ENCODE measurements at regions not wholly inside any gene's neighbourhood (a gene's known extent, or its start where the extent isn't known, plus 50 kb on each side); places are given as distances from the start of the nearest gene placed in this dataset.

DNA sequence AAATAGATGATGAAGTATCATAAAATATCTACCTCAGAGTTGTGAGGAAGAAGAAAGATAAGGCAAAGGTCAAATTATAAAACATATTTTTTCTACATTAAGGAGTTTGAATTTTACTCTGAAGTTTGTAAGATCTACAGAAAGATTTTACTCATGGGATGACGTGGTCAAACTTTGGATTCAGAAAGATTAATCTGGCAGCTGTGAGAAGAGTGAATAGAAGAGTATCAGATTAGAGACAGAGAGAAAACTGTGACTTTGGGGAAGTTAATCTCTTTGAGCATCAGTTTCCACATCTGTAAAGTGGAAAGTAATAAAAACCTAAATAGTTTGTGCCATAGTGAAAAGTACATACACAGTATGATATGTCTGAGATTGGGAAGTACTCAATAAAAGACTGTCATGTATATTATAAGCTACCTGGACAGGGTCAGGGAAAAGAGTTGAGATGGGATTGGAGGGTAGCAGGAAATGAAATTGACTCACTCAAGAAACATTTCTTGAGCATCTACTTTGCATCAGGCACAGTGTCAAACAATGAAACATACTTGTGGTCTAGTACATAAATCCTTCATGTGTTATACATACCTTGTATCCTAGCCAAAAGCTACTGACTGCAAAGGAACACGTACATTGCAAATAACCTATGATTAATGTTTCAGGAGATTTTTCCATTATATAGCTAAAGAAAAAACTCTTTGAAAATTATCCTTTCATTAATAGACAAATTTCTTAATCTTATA, 222.1 kb downstream of the TMEM200A start:
- no peaks in the 10 kb centered on the region for H3K9me3 ChIP-seq
- H3K27me3 ChIP-seq = no peaks in the 10 kb centered on the region
- H3K4me3 ChIP-seq = no peak overlapping the region
- H3K36me3 ChIP-seq = no peaks in the 10 kb centered on the region
- DNase-seq (ENCODE audit: low spot score in 2 of 2) = no peak
- no peak overlapping the region for H3K27ac ChIP-seq
- WGBS = 64% methylated on average over 2 of the region's 2 CpGs
- TF ChIP-seq, protein P1, sequence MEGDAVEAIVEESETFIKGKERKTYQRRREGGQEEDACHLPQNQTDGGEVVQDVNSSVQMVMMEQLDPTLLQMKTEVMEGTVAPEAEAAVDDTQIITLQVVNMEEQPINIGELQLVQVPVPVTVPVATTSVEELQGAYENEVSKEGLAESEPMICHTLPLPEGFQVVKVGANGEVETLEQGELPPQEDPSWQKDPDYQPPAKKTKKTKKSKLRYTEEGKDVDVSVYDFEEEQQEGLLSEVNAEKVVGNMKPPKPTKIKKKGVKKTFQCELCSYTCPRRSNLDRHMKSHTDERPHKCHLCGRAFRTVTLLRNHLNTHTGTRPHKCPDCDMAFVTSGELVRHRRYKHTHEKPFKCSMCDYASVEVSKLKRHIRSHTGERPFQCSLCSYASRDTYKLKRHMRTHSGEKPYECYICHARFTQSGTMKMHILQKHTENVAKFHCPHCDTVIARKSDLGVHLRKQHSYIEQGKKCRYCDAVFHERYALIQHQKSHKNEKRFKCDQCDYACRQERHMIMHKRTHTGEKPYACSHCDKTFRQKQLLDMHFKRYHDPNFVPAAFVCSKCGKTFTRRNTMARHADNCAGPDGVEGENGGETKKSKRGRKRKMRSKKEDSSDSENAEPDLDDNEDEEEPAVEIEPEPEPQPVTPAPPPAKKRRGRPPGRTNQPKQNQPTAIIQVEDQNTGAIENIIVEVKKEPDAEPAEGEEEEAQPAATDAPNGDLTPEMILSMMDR (IDR thresholded peaks at IDR 0.05) = no peak
- TF ChIP-seq POLR2AphosphoS5 (IDR thresholded peaks at IDR 0.05) (no peak), POLR2A (IDR thresholded peaks at IDR 0.05) (no peak), EP300 (IDR thresholded peaks at IDR 0.05) (no peak)
- no peaks in the 10 kb centered on the region for H3K4me1 ChIP-seq

DNA sequence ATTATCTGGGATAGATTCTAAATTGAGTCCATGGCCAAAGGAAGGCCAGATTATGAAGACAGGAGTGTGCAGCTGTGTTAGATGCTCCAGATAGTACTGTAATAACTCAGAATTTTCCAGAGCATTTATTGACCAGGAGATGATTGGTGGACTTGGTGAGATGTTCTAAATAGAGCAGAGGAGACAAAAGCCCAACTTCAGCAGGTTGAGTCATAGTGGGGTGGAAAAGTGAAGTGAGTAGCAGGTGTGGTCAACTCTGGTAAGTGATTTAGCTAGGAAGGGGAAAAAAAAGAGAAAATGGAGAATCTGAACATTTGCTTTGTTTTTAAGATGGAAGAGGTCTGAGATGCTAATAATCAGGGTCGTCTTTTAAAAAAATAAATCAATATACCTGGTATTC, 227.4 kb downstream of the TMEM200A start:
- no peak for DNase-seq (ENCODE audit: low spot score in 2 of 2)
- H3K4me3 ChIP-seq = no peak overlapping the region
- H3K27ac ChIP-seq = no peak overlapping the region
- no peaks in the 10 kb centered on the region for H3K27me3 ChIP-seq
- TF ChIP-seq, protein P1 (IDR thresholded peaks at IDR 0.05) = no peak
- no peak for TF ChIP-seq POLR2AphosphoS5 (IDR thresholded peaks at IDR 0.05)
- no peak for TF ChIP-seq EP300 (IDR thresholded peaks at IDR 0.05)
- no peak for TF ChIP-seq POLR2A (IDR thresholded peaks at IDR 0.05)
- 84% methylated on average over 1 of the region's 1 CpG for WGBS
- H3K36me3 ChIP-seq = no peaks in the 10 kb centered on the region
- no peaks in the 10 kb centered on the region for H3K4me1 ChIP-seq
- no peaks in the 10 kb centered on the region for H3K9me3 ChIP-seq

DNA sequence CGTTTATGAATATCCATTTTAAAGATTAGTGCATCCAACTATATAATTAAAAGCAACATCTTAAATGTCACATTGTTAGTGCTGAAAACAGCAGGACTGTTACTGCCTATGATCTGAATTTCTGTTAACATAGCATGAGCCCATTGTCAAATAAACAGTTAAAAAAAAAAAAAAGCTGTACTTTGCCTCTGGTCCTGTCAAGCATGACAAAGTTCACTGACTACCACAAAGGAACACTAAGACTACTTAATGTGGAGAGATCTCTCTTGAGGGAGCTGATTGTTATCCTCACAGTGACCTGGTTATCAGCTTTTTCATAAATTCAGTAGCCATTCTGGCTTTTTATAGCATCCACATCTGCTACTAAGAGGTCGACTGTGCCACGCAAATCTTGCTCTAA, 228.1 kb downstream of the TMEM200A start:
- WGBS = 72% methylated on average over 3 of the region's 3 CpGs
- Histone ChIP-seq H3K4me3 (no peak overlapping the region), H3K27ac (no peak overlapping the region), H3K27me3 (no peaks in the 10 kb centered on the region), H3K36me3 (no peaks in the 10 kb centered on the region), H3K4me1 (no peaks in the 10 kb centered on the region), H3K9me3 (no peaks in the 10 kb centered on the region)
- DNase-seq (ENCODE audit: low spot score in 2 of 2) = no peak
- TF ChIP-seq POLR2A (IDR thresholded peaks at IDR 0.05) (no peak), EP300 (IDR thresholded peaks at IDR 0.05) (no peak), POLR2AphosphoS5 (IDR thresholded peaks at IDR 0.05) (no peak)
- TF ChIP-seq, protein P1 (IDR thresholded peaks at IDR 0.05) = no peak

DNA sequence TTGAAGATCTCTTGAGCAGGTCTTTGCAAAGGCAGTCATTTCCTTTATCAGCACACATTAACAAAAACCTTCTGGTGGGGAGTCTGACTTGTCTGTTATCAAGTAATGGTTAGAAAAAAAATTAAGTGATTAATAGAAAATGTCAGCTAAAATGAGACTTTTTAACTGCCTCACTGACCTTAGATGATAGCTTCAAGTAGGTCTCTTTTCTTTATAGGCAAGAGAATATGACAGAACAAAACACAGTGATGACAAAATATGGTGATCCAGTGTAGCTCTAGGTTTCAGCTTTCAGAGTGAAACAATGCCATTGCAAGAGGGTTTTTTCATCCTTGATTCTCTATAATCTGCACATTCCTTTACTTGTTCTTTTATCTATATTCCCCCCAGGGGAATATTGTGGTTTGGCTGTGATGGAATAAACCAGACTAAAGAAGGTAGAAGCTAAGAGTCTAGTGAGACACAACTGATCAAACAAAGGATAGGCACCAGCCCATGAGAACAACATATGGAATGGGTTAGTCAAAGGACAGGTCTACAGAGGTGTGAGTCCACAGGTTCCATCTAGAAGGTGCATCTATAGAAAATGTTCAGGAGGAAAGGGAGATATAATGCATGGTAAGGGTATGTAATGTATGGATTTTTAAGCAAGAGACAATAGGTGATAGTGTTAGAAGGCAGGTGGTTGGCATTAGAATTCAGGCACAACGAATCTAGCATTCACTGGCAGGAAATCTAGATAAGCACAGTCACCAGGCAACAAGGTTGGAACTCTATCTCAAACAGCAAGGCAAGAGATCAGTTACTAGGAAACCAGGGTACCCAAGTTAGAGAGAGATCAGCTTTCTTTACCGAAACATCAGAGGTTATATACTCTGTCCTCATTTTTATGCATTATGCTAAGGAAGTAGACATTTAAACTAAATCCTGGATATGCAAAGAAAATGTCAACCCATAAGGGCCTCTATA, 228.9 kb upstream of the SMLR1 start:
- DNase-seq (ENCODE audit: low spot score in 2 of 2) = no peak
- no peak overlapping the region for H3K27ac ChIP-seq

More for the DNA sequence above, 228.9 kb upstream of the SMLR1 start:
- Histone ChIP-seq H3K4me1 (no peaks in the 10 kb centered on the region), H3K4me3 (no peak overlapping the region), H3K9me3 (no peaks in the 10 kb centered on the region), H3K27me3 (no peaks in the 10 kb centered on the region), H3K36me3 (no peaks in the 10 kb centered on the region)
- WGBS = 66% methylated on average over 2 of the region's 2 CpGs
- TF ChIP-seq, protein P1 (IDR thresholded peaks at IDR 0.05) = no peak
- TF ChIP-seq POLR2AphosphoS5 (IDR thresholded peaks at IDR 0.05) (no peak), EP300 (IDR thresholded peaks at IDR 0.05) (no peak), POLR2A (IDR thresholded peaks at IDR 0.05) (no peak)

Data from suprapubic skin (tissue), 4 donors.